ENCODE measurements at regions not wholly inside any gene's neighbourhood (a gene's known extent, or its start where the extent isn't known, plus 50 kb on each side); places are given as distances from the start of the nearest gene placed in this dataset.

DNA sequence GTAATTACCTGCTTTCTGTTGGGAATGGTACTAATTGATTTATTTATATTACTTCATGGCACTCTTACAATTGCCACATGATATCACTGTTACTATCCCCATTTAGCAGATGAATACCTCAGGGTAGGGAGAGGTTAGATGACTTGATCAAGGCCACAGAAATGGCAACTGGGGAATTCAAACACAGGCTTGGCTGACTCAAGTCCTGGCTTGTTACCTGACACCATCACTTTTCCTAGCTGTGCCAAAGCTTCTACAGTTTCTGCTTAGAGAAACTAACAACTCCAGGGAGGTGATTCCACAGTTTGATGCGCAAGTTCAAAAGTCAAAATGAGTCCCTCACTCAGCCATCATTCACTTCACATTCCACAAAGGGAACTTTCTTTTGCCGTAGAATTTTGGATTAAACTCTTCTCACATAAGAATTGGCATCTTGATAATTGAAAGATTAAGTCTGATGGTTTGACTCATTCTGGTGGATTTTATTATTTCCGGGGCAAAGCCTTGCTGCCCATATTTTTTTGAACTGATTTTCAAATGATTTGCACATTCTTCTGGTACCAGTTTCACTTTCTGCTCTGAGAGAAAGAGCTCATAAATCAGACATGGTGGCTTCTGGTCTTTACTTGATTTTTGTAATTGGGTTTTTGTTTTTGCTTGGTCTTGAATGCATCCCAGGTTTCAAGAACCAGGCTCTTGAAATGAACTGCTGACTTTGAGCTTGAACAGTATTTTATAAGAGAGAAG lies 656.8 kb downstream of the BCL11A start:
- Histone ChIP-seq H3K9me3 (ENCODE audit: control insufficient read depth in 3 of 3, low read length in 3 of 3) (no peaks in the 10 kb centered on the region), H3K9ac (ENCODE audit: low read depth in 1 of 3, low read length in 3 of 3) (no peak overlapping the region), H3K4me1 (ENCODE audit: control insufficient read depth in 3 of 3, insufficient read depth in 3 of 3, low read length in 3 of 3) (no peaks in the 10 kb centered on the region), H3K36me3 (ENCODE audit: control insufficient read depth in 3 of 3, insufficient read depth in 3 of 3, low read length in 3 of 3) (no peaks in the 10 kb centered on the region), H3K4me3 (ENCODE audit: low read length in 3 of 3) (no peak overlapping the region), H3K27me3 (ENCODE audit: control insufficient read depth in 3 of 3, insufficient read depth in 3 of 3, low read length in 3 of 3) (peaks cover 0 to 1% (median 0%) of the 10 kb centered on the region in 3 donors), H3K27ac (ENCODE audit: low read depth, low read length) (no peak overlapping the region)

DNA sequence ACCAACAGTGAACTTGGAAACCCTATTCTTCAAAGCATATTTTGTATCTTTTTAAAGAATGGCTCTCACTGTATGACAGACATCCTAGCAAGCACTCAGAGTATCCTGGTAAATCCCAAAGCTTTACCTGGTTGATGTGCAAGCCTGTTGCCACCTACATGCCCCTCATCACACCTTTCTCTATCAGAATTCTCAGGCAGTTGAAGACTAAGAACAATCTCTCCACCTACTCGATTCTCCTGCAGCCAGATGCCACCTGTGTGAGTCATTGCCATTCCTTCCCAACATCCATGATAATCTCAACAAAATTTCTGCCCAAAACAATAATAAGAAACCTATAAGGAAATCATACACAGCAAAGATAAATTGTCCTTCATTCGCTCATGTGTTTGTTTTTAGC lies 659.8 kb downstream of the BCL11A start:
- Histone ChIP-seq H3K27ac (ENCODE audit: low read depth, low read length) (no peak overlapping the region), H3K36me3 (ENCODE audit: control insufficient read depth in 3 of 3, insufficient read depth in 3 of 3, low read length in 3 of 3) (no peaks in the 10 kb centered on the region), H3K9me3 (ENCODE audit: control insufficient read depth in 3 of 3, low read length in 3 of 3) (no peaks in the 10 kb centered on the region), H3K27me3 (ENCODE audit: control insufficient read depth in 3 of 3, insufficient read depth in 3 of 3, low read length in 3 of 3) (peaks cover 0 to 5% (median 0%) of the 10 kb centered on the region in 3 donors), H3K9ac (ENCODE audit: low read depth in 1 of 3, low read length in 3 of 3) (no peak overlapping the region), H3K4me3 (ENCODE audit: low read length in 3 of 3) (no peak overlapping the region), H3K4me1 (ENCODE audit: control insufficient read depth in 3 of 3, insufficient read depth in 3 of 3, low read length in 3 of 3) (no peaks in the 10 kb centered on the region)

DNA sequence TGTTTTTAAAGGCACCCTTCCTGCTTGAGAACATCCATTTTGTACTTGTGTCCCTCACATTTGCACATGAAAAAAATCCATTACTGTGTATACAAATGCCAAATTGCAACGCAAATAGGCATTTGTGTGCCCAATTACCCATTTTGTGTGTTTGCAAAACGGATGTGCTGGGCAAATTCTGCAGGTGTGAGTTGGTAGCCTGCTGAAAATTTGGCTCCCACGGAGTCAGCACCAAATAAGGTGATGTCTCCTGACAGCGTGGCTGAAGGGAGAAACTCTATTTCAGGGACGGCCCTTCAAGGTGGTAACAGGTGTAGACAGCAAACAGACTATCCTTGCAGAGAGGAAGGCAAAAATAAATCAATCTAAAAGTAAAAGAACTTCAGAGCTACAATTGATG lies 661.1 kb downstream of the BCL11A start:
- no peak overlapping the region for H3K27ac ChIP-seq (ENCODE audit: low read depth, low read length)
- H3K36me3 ChIP-seq (ENCODE audit: control insufficient read depth in 3 of 3, insufficient read depth in 3 of 3, low read length in 3 of 3): no peaks in the 10 kb centered on the region
- H3K9me3 ChIP-seq (ENCODE audit: control insufficient read depth in 3 of 3, low read length in 3 of 3): no peaks in the 10 kb centered on the region
- no peak overlapping the region for H3K4me3 ChIP-seq (ENCODE audit: low read length in 3 of 3)
- H3K27me3 ChIP-seq (ENCODE audit: control insufficient read depth in 3 of 3, insufficient read depth in 3 of 3, low read length in 3 of 3): peaks cover 0 to 5% (median 0%) of the 10 kb centered on the region in 3 donors
- no peak overlapping the region for H3K9ac ChIP-seq (ENCODE audit: low read depth in 1 of 3, low read length in 3 of 3)
- H3K4me1 ChIP-seq (ENCODE audit: control insufficient read depth in 3 of 3, insufficient read depth in 3 of 3, low read length in 3 of 3): no peaks in the 10 kb centered on the region

DNA sequence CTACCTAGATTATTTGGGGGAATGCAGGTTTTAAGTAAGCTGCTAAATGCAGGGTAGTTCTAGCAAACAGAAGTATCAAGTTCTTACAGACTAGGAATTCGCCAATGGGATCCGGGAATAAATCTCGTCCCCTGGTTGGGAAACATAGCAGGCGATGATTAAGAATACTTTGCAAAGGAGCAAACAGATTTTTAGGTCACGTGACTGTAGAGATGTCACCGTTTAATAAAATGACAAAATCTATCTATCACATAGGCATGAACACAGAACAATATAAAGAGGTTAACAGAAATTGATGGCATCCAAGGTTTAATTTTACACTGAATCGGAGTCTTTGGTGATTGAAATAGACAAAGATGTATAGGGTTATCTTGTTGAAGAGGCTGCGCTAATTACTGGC lies 664.1 kb downstream of the BCL11A start:
- no peak overlapping the region for H3K4me3 ChIP-seq (ENCODE audit: low read length in 3 of 3)
- no peak overlapping the region for H3K27ac ChIP-seq (ENCODE audit: low read depth, low read length)
- no peaks in the 10 kb centered on the region for H3K36me3 ChIP-seq (ENCODE audit: control insufficient read depth in 3 of 3, insufficient read depth in 3 of 3, low read length in 3 of 3)
- no peaks in the 10 kb centered on the region for H3K4me1 ChIP-seq (ENCODE audit: control insufficient read depth in 3 of 3, insufficient read depth in 3 of 3, low read length in 3 of 3)
- peaks cover 0 to 5% (median 0%) of the 10 kb centered on the region in 3 donors for H3K27me3 ChIP-seq (ENCODE audit: control insufficient read depth in 3 of 3, insufficient read depth in 3 of 3, low read length in 3 of 3)
- no peaks in the 10 kb centered on the region for H3K9me3 ChIP-seq (ENCODE audit: control insufficient read depth in 3 of 3, low read length in 3 of 3)
- no peak overlapping the region for H3K9ac ChIP-seq (ENCODE audit: low read depth in 1 of 3, low read length in 3 of 3)

DNA sequence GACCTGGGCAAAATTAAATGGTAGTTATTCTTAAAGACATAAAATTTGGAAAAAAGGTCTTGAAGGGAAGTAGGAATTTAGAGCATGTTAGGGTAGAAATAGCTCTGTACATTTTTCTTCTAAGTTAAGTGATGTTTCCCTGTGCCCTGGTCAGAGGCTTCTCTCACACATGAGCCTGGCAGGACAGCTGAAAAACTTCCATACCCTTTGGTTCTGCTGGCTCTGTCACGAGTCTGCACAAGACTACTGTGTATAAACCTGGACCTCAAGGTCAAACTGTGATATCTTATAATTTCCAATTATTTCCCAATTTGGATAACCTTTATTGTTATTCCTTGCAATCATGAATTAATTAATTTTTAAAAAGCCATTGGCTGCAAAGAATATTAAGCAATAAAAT lies 664.7 kb downstream of the BCL11A start:
- H3K4me3 ChIP-seq (ENCODE audit: low read length in 3 of 3): no peak overlapping the region
- H3K27ac ChIP-seq (ENCODE audit: low read depth, low read length): no peak overlapping the region
- no peak overlapping the region for H3K9ac ChIP-seq (ENCODE audit: low read depth in 1 of 3, low read length in 3 of 3)
- H3K9me3 ChIP-seq (ENCODE audit: control insufficient read depth in 3 of 3, low read length in 3 of 3): no peaks in the 10 kb centered on the region
- no peaks in the 10 kb centered on the region for H3K36me3 ChIP-seq (ENCODE audit: control insufficient read depth in 3 of 3, insufficient read depth in 3 of 3, low read length in 3 of 3)
- H3K27me3 ChIP-seq (ENCODE audit: control insufficient read depth in 3 of 3, insufficient read depth in 3 of 3, low read length in 3 of 3): peaks cover 0 to 5% (median 0%) of the 10 kb centered on the region in 3 donors
- no peaks in the 10 kb centered on the region for H3K4me1 ChIP-seq (ENCODE audit: control insufficient read depth in 3 of 3, insufficient read depth in 3 of 3, low read length in 3 of 3)

DNA sequence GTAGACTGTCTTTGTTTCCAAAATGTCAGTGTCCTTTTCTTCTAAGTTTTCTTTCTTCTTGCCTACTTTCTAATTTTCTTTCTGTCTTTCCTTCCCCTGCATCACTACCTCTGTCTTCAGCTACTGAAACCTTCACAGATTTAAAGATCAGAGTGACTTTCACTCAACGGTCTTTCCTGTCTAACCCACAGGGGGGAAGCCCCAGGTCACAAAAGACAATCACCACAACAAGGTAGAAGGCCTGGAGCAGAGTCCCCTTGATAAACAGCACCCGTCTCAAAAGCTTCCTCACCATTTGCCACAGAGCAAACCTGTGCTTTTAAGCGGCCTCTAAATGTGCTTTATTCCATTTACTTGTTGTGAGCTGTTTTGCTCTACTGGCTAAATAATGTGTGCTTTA lies 665.4 kb downstream of the BCL11A start:
- H3K27ac ChIP-seq (ENCODE audit: low read depth, low read length): no peak overlapping the region
- no peak overlapping the region for H3K4me3 ChIP-seq (ENCODE audit: low read length in 3 of 3)
- no peaks in the 10 kb centered on the region for H3K36me3 ChIP-seq (ENCODE audit: control insufficient read depth in 3 of 3, insufficient read depth in 3 of 3, low read length in 3 of 3)
- H3K4me1 ChIP-seq (ENCODE audit: control insufficient read depth in 3 of 3, insufficient read depth in 3 of 3, low read length in 3 of 3): no peaks in the 10 kb centered on the region
- H3K9ac ChIP-seq (ENCODE audit: low read depth in 1 of 3, low read length in 3 of 3): no peak overlapping the region
- no peaks in the 10 kb centered on the region for H3K9me3 ChIP-seq (ENCODE audit: control insufficient read depth in 3 of 3, low read length in 3 of 3)
- H3K27me3 ChIP-seq (ENCODE audit: control insufficient read depth in 3 of 3, insufficient read depth in 3 of 3, low read length in 3 of 3): peaks cover 0 to 5% (median 0%) of the 10 kb centered on the region in 3 donors

DNA sequence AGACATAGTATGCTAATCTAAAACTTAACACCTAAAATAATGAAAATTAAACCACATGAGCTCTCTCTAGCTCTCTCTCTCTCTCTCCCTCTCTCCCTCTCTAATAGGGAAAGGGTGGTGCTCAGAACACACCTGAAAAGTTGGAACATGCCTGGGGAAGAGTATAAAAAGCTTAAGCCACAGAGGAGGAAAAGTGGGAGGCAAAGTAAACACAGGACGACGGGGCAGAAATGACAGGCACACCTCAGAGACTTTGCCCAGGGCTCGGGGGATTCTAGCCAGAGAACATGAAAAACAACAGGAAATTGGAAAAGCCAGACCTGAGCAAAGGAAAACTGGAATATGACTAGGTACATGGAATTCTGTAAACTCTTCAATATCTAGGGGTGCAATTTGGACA lies 666.1 kb downstream of the BCL11A start:
- H3K9me3 ChIP-seq (ENCODE audit: control insufficient read depth in 3 of 3, low read length in 3 of 3): no peaks in the 10 kb centered on the region
- H3K27me3 ChIP-seq (ENCODE audit: control insufficient read depth in 3 of 3, insufficient read depth in 3 of 3, low read length in 3 of 3): peaks cover 0 to 5% (median 0%) of the 10 kb centered on the region in 3 donors
- H3K9ac ChIP-seq (ENCODE audit: low read depth in 1 of 3, low read length in 3 of 3): no peak overlapping the region
- no peaks in the 10 kb centered on the region for H3K36me3 ChIP-seq (ENCODE audit: control insufficient read depth in 3 of 3, insufficient read depth in 3 of 3, low read length in 3 of 3)
- H3K27ac ChIP-seq (ENCODE audit: low read depth, low read length): no peak overlapping the region
- H3K4me1 ChIP-seq (ENCODE audit: control insufficient read depth in 3 of 3, insufficient read depth in 3 of 3, low read length in 3 of 3): no peaks in the 10 kb centered on the region
- H3K4me3 ChIP-seq (ENCODE audit: low read length in 3 of 3): no peak overlapping the region

DNA sequence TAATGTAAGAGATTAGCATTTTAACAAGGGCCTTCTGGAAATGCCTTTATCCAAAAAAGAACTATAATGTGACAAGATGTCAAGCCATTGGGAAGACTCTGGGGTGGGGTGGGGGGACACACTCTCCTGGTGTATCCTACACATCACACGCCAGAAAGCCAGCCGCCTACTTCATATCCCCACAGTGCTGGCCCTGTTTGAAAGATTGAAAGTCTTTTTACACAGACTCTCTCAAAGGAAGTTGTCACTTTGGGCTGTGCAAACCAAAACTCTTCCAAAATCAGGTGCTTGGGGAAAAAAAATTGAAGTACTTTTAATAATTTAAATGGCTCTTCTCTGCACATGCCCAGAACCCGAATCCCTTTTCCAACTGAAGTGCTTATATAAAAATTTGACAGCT lies 666.7 kb downstream of the BCL11A start:
- no peaks in the 10 kb centered on the region for H3K36me3 ChIP-seq (ENCODE audit: control insufficient read depth in 3 of 3, insufficient read depth in 3 of 3, low read length in 3 of 3)
- no peaks in the 10 kb centered on the region for H3K4me1 ChIP-seq (ENCODE audit: control insufficient read depth in 3 of 3, insufficient read depth in 3 of 3, low read length in 3 of 3)
- no peak overlapping the region for H3K27ac ChIP-seq (ENCODE audit: low read depth, low read length)
- H3K27me3 ChIP-seq (ENCODE audit: control insufficient read depth in 3 of 3, insufficient read depth in 3 of 3, low read length in 3 of 3): peaks cover 0 to 4% (median 0%) of the 10 kb centered on the region in 3 donors
- no peak overlapping the region for H3K4me3 ChIP-seq (ENCODE audit: low read length in 3 of 3)
- no peaks in the 10 kb centered on the region for H3K9me3 ChIP-seq (ENCODE audit: control insufficient read depth in 3 of 3, low read length in 3 of 3)
- no peak overlapping the region for H3K9ac ChIP-seq (ENCODE audit: low read depth in 1 of 3, low read length in 3 of 3)

DNA sequence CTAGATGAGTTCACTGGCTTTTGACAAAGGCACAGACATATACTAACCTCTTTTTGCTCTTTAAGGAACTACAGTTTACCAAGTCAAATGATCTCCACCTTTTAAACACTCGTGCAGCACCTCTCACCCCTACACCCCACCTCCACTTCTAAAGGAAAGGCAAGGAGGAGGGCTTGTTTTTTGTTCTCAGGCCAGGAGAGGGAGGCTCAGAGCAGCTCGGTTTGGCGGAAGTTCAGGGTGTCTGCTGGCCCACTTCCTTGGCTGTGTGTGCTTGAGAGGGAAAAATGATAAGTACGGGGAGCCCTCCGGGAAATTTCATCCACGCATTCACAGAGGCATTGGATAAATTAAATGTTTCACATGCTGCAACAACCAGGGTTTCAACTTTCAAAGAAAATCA lies 667.9 kb downstream of the BCL11A start:
- Histone ChIP-seq H3K9ac (ENCODE audit: low read depth in 1 of 3, low read length in 3 of 3) (no peak overlapping the region), H3K27me3 (ENCODE audit: control insufficient read depth in 3 of 3, insufficient read depth in 3 of 3, low read length in 3 of 3) (no peaks in the 10 kb centered on the region), H3K4me3 (ENCODE audit: low read length in 3 of 3) (no peak overlapping the region), H3K4me1 (ENCODE audit: control insufficient read depth in 3 of 3, insufficient read depth in 3 of 3, low read length in 3 of 3) (no peaks in the 10 kb centered on the region), H3K36me3 (ENCODE audit: control insufficient read depth in 3 of 3, insufficient read depth in 3 of 3, low read length in 3 of 3) (no peaks in the 10 kb centered on the region), H3K9me3 (ENCODE audit: control insufficient read depth in 3 of 3, low read length in 3 of 3) (no peaks in the 10 kb centered on the region), H3K27ac (ENCODE audit: low read depth, low read length) (no peak overlapping the region)

DNA sequence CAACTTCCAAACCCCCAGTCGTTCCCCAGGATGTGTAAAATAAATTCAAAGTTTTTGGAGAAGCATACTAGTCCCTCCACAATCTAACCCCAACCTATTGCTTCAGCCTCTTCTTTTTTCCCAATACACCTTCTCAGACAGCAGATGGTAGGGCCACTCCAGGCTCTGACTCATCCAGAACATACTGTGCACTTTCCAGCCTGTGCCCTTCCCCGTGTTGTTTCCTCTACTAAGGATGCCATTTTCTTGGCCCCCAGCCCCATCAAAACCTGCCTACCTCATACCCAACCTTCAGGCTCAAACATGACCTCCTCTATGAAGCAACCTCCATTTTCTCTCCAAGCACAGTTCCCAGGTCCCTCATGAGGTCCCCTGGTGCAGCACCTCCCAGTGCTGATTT lies 669.3 kb downstream of the BCL11A start:
- H3K27ac ChIP-seq (ENCODE audit: low read depth, low read length): no peak overlapping the region
- H3K9ac ChIP-seq (ENCODE audit: low read depth in 1 of 3, low read length in 3 of 3): no peak overlapping the region
- no peaks in the 10 kb centered on the region for H3K9me3 ChIP-seq (ENCODE audit: control insufficient read depth in 3 of 3, low read length in 3 of 3)
- H3K4me3 ChIP-seq (ENCODE audit: low read length in 3 of 3): no peak overlapping the region
- peaks cover 0 to 6% (median 0%) of the 10 kb centered on the region in 3 donors for H3K27me3 ChIP-seq (ENCODE audit: control insufficient read depth in 3 of 3, insufficient read depth in 3 of 3, low read length in 3 of 3)
- H3K4me1 ChIP-seq (ENCODE audit: control insufficient read depth in 3 of 3, insufficient read depth in 3 of 3, low read length in 3 of 3): no peaks in the 10 kb centered on the region
- no peaks in the 10 kb centered on the region for H3K36me3 ChIP-seq (ENCODE audit: control insufficient read depth in 3 of 3, insufficient read depth in 3 of 3, low read length in 3 of 3)

All from skeletal muscle tissue (tissue), 3 donors.